PC-9 (cell line): ENCODE measurements at regions not wholly inside any gene's neighbourhood (a gene's known extent, or its start where the extent isn't known, plus 50 kb on each side); places are given as distances from the start of the nearest gene placed in this dataset.

Experiments
- EZH2 ChIP-seq: fragments of 200-600 bp; sonication (generic); IDR thresholded peaks from 2 replicates; pipeline ENCODE4 v1.8.0; 2017; ENCODE audit warnings: antibody characterized with exemption, low read depth
- TF ChIP-seq, protein P1 (sequence below): fragments of 200-600 bp; sonication (generic); conservative IDR thresholded peaks from 2 replicates; pipeline ENCODE4 v1.6.1; 2017; ENCODE audit warnings: mixed run types, antibody characterized with exemption, mild to moderate bottlenecking, moderate library complexity

GRCh38 chr13:18959996-18960395 is 221.6 kb downstream of the TUBA3C start:
- TF ChIP-seq, protein P1, sequence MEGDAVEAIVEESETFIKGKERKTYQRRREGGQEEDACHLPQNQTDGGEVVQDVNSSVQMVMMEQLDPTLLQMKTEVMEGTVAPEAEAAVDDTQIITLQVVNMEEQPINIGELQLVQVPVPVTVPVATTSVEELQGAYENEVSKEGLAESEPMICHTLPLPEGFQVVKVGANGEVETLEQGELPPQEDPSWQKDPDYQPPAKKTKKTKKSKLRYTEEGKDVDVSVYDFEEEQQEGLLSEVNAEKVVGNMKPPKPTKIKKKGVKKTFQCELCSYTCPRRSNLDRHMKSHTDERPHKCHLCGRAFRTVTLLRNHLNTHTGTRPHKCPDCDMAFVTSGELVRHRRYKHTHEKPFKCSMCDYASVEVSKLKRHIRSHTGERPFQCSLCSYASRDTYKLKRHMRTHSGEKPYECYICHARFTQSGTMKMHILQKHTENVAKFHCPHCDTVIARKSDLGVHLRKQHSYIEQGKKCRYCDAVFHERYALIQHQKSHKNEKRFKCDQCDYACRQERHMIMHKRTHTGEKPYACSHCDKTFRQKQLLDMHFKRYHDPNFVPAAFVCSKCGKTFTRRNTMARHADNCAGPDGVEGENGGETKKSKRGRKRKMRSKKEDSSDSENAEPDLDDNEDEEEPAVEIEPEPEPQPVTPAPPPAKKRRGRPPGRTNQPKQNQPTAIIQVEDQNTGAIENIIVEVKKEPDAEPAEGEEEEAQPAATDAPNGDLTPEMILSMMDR: no peak
- no peak for TF ChIP-seq EZH2
